ENCODE measurements at regions not wholly inside any gene's neighbourhood (a gene's known extent, or its start where the extent isn't known, plus 50 kb on each side); places are given as distances from the start of the nearest gene placed in this dataset.

- no TSS peak for BruUV-seq (replicated peaks)
These were observed 70.1 kb downstream of the PLXNA1 start for GRCh38 chr3:127053026-127053425.

GRCh38 chr3:127053450-127053849 is 70.5 kb downstream of the PLXNA1 start:
- ATAC-seq = no peak
- Histone ChIP-seq H2AFZ (ENCODE audit: low read length) (no peak overlapping the region), H3K27ac (ENCODE audit: extremely low read length, insufficient read depth, low read length) (no peak overlapping the region), H3K4me3 (replicated peaks in 1 of 3; ENCODE audit: insufficient read depth in 1 of 3, low read depth in 2 of 3, low read length in 3 of 3) (no peak overlapping the region), H3K79me2 (ENCODE audit: insufficient read depth, low read length) (no peaks in the 10 kb centered on the region), H3K4me1 (ENCODE audit: insufficient read depth, low read length) (no peaks in the 10 kb centered on the region), H3K36me3 (replicated peaks in 1 of 2; ENCODE audit: control insufficient read depth in 1 of 2, insufficient read depth in 2 of 2, low read length in 2 of 2) (no peaks in the 10 kb centered on the region), H3K9me3 (ENCODE audit: low read length) (peaks cover 13% of the 10 kb centered on the region), H3K27me3 (ENCODE audit: control insufficient read depth in 1 of 2, insufficient read depth in 2 of 2, low read length in 2 of 2) (peaks cover 6 to 19% of the 10 kb centered on the region in 2 experiments; a peak in 3 of 5 replicates), H3K4me2 (ENCODE audit: low read depth, low read length) (no peak overlapping the region), H4K20me1 (ENCODE audit: insufficient read depth, low read length) (no peaks in the 10 kb centered on the region), H3K9ac (ENCODE audit: insufficient read depth, low read depth, low read length) (no peak overlapping the region)
- no peak for FAIRE-seq
- ChIA-PET POLR2A (no interaction called here), CTCF (ENCODE audit: low intra/inter-chr PET ratio, low total read pairs) (no interaction called here)
- WGBS (ENCODE audit: low lambda C conversion rate) = 7% methylated on average over 2 of the region's 5 CpGs
- intact Hi-C loops (cut with micrococcal nuclease; ENCODE audit: unreplicated experiment) = no loop called here
- in situ Hi-C loops (cut with HindIII; ENCODE audit: extremely low pct_ligation_motif_present, low pct_unique_long_range_greater_than_20kb) = no loop called here
- BruUV-seq (replicated peaks) = no TSS peak
- DNase-seq (ENCODE audit: low spot score) = no peak
- TF ChIP-seq SRSF4 (IDR thresholded peaks at IDR 0.05; ENCODE audit: low read depth, low read length, poor library complexity, severe bottlenecking) (no peak), CSRNP2 (CRISPR knock-in tag; conservative IDR thresholded peaks at IDR 0.05; ENCODE audit: low read depth) (no peak), ZNF678 (CRISPR knock-in tag; IDR thresholded peaks at IDR 0.05) (no peak), ZNF136 (CRISPR knock-in tag; IDR thresholded peaks at IDR 0.05; ENCODE audit: low read depth) (no peak), ZNF468 (CRISPR knock-in tag; IDR thresholded peaks at IDR 0.05) (no peak), E2F5 (CRISPR knock-in tag; conservative IDR thresholded peaks at IDR 0.05) (no peak), HNF1B (CRISPR knock-in tag; IDR thresholded peaks at IDR 0.05) (no peak), POLR2G (IDR thresholded peaks at IDR 0.05; ENCODE audit: low read depth, low read length) (no peak)

More at GRCh38 chr3:127053026-127053425, 70.1 kb downstream of the PLXNA1 start:
- WGBS (ENCODE audit: low lambda C conversion rate) = 24% methylated on average over 5 of the region's 6 CpGs
- CTCF ChIA-PET (ENCODE audit: low intra/inter-chr PET ratio, low total read pairs) = no interaction called here
- intact Hi-C loops (cut with micrococcal nuclease; ENCODE audit: unreplicated experiment) (no loop called here), in situ Hi-C loops (cut with HindIII; ENCODE audit: extremely low pct_ligation_motif_present, low pct_unique_long_range_greater_than_20kb) (no loop called here)
- no peak overlapping the region for H3K9ac ChIP-seq (ENCODE audit: insufficient read depth, low read depth, low read length)
- POLR2A ChIA-PET = no interaction called here
- no peak overlapping the region for H2AFZ ChIP-seq (ENCODE audit: low read length)
- H3K27ac ChIP-seq (ENCODE audit: extremely low read length, insufficient read depth, low read length) = no peak overlapping the region
- H3K9me3 ChIP-seq (ENCODE audit: low read length) = peaks cover 13% of the 10 kb centered on the region
- no peaks in the 10 kb centered on the region for H3K36me3 ChIP-seq (replicated peaks in 1 of 2; ENCODE audit: control insufficient read depth in 1 of 2, insufficient read depth in 2 of 2, low read length in 2 of 2)
- no peak for FAIRE-seq
- TF ChIP-seq RBM39 (IDR thresholded peaks at IDR 0.05; ENCODE audit: low read depth, low read length, poor library complexity, severe bottlenecking) (no peak), PBX2 (CRISPR knock-in tag; IDR thresholded peaks at IDR 0.05) (no peak), MTF1 (CRISPR knock-in tag; IDR thresholded peaks at IDR 0.05) (no peak), LCORL (IDR thresholded peaks at IDR 0.05) (no peak), LCORL (CRISPR knock-in tag; IDR thresholded peaks at IDR 0.05) (no peak), JUND (CRISPR knock-in tag; IDR thresholded peaks at IDR 0.05) (no peak), REPIN1 (CRISPR knock-in tag; IDR thresholded peaks at IDR 0.05; ENCODE audit: borderline replicate concordance, low read depth) (no peak), ZNF30 (CRISPR knock-in tag; IDR thresholded peaks at IDR 0.05) (no peak), TOE1 (CRISPR knock-in tag; IDR thresholded peaks at IDR 0.05) (no peak), SNAI1 (CRISPR knock-in tag; IDR thresholded peaks at IDR 0.05; ENCODE audit: borderline replicate concordance) (no peak), SYNCRIP (IDR thresholded peaks at IDR 0.05; ENCODE audit: insufficient read depth, low read depth, low read length) (no peak)
- no peaks in the 10 kb centered on the region for H3K79me2 ChIP-seq (ENCODE audit: insufficient read depth, low read length)
- H4K20me1 ChIP-seq (ENCODE audit: insufficient read depth, low read length) = no peaks in the 10 kb centered on the region
- H3K4me1 ChIP-seq (ENCODE audit: insufficient read depth, low read length) = no peaks in the 10 kb centered on the region
- ATAC-seq = no peak
- no peak overlapping the region for H3K4me3 ChIP-seq (replicated peaks in 1 of 3; ENCODE audit: insufficient read depth in 1 of 3, low read depth in 2 of 3, low read length in 3 of 3)
- no peak for DNase-seq (ENCODE audit: low spot score)
- H3K4me2 ChIP-seq (ENCODE audit: low read depth, low read length) = no peak overlapping the region
- peaks cover 4 to 19% of the 10 kb centered on the region in 2 experiments; a peak in 3 of 5 replicates for H3K27me3 ChIP-seq (ENCODE audit: control insufficient read depth in 1 of 2, insufficient read depth in 2 of 2, low read length in 2 of 2)
